Right lobe of liver (tissue), 4 donors: ENCODE measurements at regions not wholly inside any gene's neighbourhood (a gene's known extent, or its start where the extent isn't known, plus 50 kb on each side); places are given as distances from the start of the nearest gene placed in this dataset.

Experiments used
- POLR2A ChIP-seq: fragments of 450-650 bp; IDR thresholded peaks from one replicate; pipeline ENCODE4 v1.6.1; 2017; ENCODE audit warnings: antibody characterized with exemption, mild to moderate bottlenecking
- TF ChIP-seq, protein P1 (sequence below), 4 donors: fragments of 200-600 bp in 3 of 4; fragments of 450-650 bp in 1 of 4; IDR thresholded peaks; one replicate each; pipeline versions ENCODE4 v1.5.1 to v1.8.0; 2016 to 2022; ENCODE audit warnings: antibody characterized with exemption in 4 of 4, mild to moderate bottlenecking in 2 of 4
- donor health status: DM: no; HTN: no; CAD: no.
- donor health status: DM: no; HTN: no; CAD: no.
- donor health status: DM: no; HTN: yes; CAD: no.

GRCh38 chr13:33697926-33698325 lies 120.0 kb upstream of the RFC3 start:
- TF ChIP-seq, protein P1, sequence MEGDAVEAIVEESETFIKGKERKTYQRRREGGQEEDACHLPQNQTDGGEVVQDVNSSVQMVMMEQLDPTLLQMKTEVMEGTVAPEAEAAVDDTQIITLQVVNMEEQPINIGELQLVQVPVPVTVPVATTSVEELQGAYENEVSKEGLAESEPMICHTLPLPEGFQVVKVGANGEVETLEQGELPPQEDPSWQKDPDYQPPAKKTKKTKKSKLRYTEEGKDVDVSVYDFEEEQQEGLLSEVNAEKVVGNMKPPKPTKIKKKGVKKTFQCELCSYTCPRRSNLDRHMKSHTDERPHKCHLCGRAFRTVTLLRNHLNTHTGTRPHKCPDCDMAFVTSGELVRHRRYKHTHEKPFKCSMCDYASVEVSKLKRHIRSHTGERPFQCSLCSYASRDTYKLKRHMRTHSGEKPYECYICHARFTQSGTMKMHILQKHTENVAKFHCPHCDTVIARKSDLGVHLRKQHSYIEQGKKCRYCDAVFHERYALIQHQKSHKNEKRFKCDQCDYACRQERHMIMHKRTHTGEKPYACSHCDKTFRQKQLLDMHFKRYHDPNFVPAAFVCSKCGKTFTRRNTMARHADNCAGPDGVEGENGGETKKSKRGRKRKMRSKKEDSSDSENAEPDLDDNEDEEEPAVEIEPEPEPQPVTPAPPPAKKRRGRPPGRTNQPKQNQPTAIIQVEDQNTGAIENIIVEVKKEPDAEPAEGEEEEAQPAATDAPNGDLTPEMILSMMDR (IDR thresholded peaks at IDR 0.05): no peak
- no peak for TF ChIP-seq POLR2A
